ENCODE measurements at regions not wholly inside any gene's neighbourhood (a gene's known extent, or its start where the extent isn't known, plus 50 kb on each side); places are given as distances from the start of the nearest gene placed in this dataset.

- no peaks in the 10 kb centered on the region for H3K36me3 Mint-ChIP-seq (ENCODE audit: insufficient read depth)
- no peak for TF ChIP-seq CTCF (IDR thresholded peaks at IDR 0.05; ENCODE audit: unreplicated experiment)
- H3K4me1 Mint-ChIP-seq (ENCODE audit: low read depth), result peaks cover 6% of the 10 kb centered on the region
- no peak for DNase-seq (ENCODE audit: low spot score, unreplicated experiment)
- H3K27ac Mint-ChIP-seq, result no peak overlapping the region
- H3K4me3 Mint-ChIP-seq (ENCODE audit: low read depth), result no peak overlapping the region
- H3K9me3 Mint-ChIP-seq (ENCODE audit: low read depth), result no peaks in the 10 kb centered on the region
- no peaks in the 10 kb centered on the region for H3K27me3 Mint-ChIP-seq
Measured at GRCh38 chr6:150482883-150483409, 114.1 kb downstream of the IYD start.

GRCh38 chr6:150485161-150485958, 114.3 kb upstream of the PLEKHG1 start:
- no peak for TF ChIP-seq CTCF (IDR thresholded peaks at IDR 0.05; ENCODE audit: unreplicated experiment)
- DNase-seq (ENCODE audit: low spot score, unreplicated experiment), result no peak
- H3K4me1 Mint-ChIP-seq (ENCODE audit: low read depth), result peaks cover 6% of the 10 kb centered on the region
- H3K27me3 Mint-ChIP-seq, result no peaks in the 10 kb centered on the region
- H3K4me3 Mint-ChIP-seq (ENCODE audit: low read depth), result no peak overlapping the region
- no peaks in the 10 kb centered on the region for H3K9me3 Mint-ChIP-seq (ENCODE audit: low read depth)
- no peak overlapping the region for H3K27ac Mint-ChIP-seq
- H3K36me3 Mint-ChIP-seq (ENCODE audit: insufficient read depth), result no peaks in the 10 kb centered on the region

- peaks cover 8% of the 10 kb centered on the region for H3K4me1 Mint-ChIP-seq (ENCODE audit: low read depth)
- H3K27me3 Mint-ChIP-seq, result no peaks in the 10 kb centered on the region
- DNase-seq (ENCODE audit: low spot score, unreplicated experiment), result no peak
- no peaks in the 10 kb centered on the region for H3K36me3 Mint-ChIP-seq (ENCODE audit: insufficient read depth)
- H3K4me3 Mint-ChIP-seq (ENCODE audit: low read depth), result no peak overlapping the region
- H3K9me3 Mint-ChIP-seq (ENCODE audit: low read depth), result no peaks in the 10 kb centered on the region
- H3K27ac Mint-ChIP-seq, result no peak overlapping the region
- no peak for TF ChIP-seq CTCF (IDR thresholded peaks at IDR 0.05; ENCODE audit: unreplicated experiment)
Measured at GRCh38 chr6:150486048-150486447, 113.6 kb upstream of the PLEKHG1 start.

- H3K27ac Mint-ChIP-seq, result no peak overlapping the region
- DNase-seq (ENCODE audit: low spot score, unreplicated experiment), result no peak
- H3K36me3 Mint-ChIP-seq (ENCODE audit: insufficient read depth), result no peaks in the 10 kb centered on the region
- peaks cover 11% of the 10 kb centered on the region for H3K4me1 Mint-ChIP-seq (ENCODE audit: low read depth)
- H3K27me3 Mint-ChIP-seq, result no peaks in the 10 kb centered on the region
- H3K9me3 Mint-ChIP-seq (ENCODE audit: low read depth), result peaks cover 7% of the 10 kb centered on the region
- TF ChIP-seq CTCF (IDR thresholded peaks at IDR 0.05; ENCODE audit: unreplicated experiment), result no peak
- no peak overlapping the region for H3K4me3 Mint-ChIP-seq (ENCODE audit: low read depth)
Measured at GRCh38 chr6:150490586-150490985, 109.1 kb upstream of the PLEKHG1 start.

- Mint-ChIP-seq H3K4me1 (ENCODE audit: low read depth) (peaks cover 11% of the 10 kb centered on the region), H3K27ac (no peak overlapping the region), H3K36me3 (ENCODE audit: insufficient read depth) (no peaks in the 10 kb centered on the region), H3K9me3 (ENCODE audit: low read depth) (peaks cover 7% of the 10 kb centered on the region), H3K27me3 (no peaks in the 10 kb centered on the region), H3K4me3 (ENCODE audit: low read depth) (no peak overlapping the region)
- DNase-seq (ENCODE audit: low spot score, unreplicated experiment), result no peak
- TF ChIP-seq CTCF (IDR thresholded peaks at IDR 0.05; ENCODE audit: unreplicated experiment), result no peak
Measured at GRCh38 chr6:150491131-150491810, 108.4 kb upstream of the PLEKHG1 start.

Data from progenitor cell of endocrine pancreas (in vitro differentiated cells).